ENCODE measurements at regions not wholly inside any gene's neighbourhood (a gene's known extent, or its start where the extent isn't known, plus 50 kb on each side); places are given as distances from the start of the nearest gene placed in this dataset.

- TF ChIP-seq CTCF (IDR thresholded peaks at IDR 0.05): no peak
- TF ChIP-seq EZH2 (IDR thresholded peaks at IDR 0.05; ENCODE audit: borderline replicate concordance, insufficient read depth, low read depth, low read length, poor library complexity, severe bottlenecking): no peak
Observed at GRCh38 chr22:47976219-47976618, 1213.8 kb downstream of the TBC1D22A start.
